CD14-positive monocyte (primary cell): ENCODE measurements at regions not wholly inside any gene's neighbourhood (a gene's known extent, or its start where the extent isn't known, plus 50 kb on each side); places are given as distances from the start of the nearest gene placed in this dataset.

Experiments
- DNase-seq, 3 donors: peaks; one replicate each; pipeline ENCODE4 v3.0.0-alpha.2; 2011 to 2022
- H2AFZ ChIP-seq: 2 replicates; pipeline ENCODE4 v1.6.0; 2012; ENCODE audit warnings: mild to moderate bottlenecking, low read depth, low read length, inconsistent platforms; ENCODE audit not compliant: insufficient read depth, poor library complexity, severe bottlenecking
- H3K27ac ChIP-seq, 2 donors: 1 replicate in 1 of 2; 2 replicates in 1 of 2; pipeline ENCODE4 v1.5.1; 2012 to 2013; ENCODE audit warnings: low read length in 2 of 2, control low read depth in 1 of 2, inconsistent platforms in 1 of 2, low read depth in 1 of 2, mild to moderate bottlenecking in 1 of 2
- H3K27me3 ChIP-seq, 2 donors: one replicate each; pipeline versions ENCODE4 v1.6.0 to v1.6.1; 2011 to 2013; ENCODE audit warnings: low read length in 2 of 2; ENCODE audit not compliant: control insufficient read depth in 2 of 2, insufficient read depth in 2 of 2
- H3K36me3 ChIP-seq, 2 donors: replicated peaks in 1 of 2; 1 replicate in 1 of 2; 2 replicates in 1 of 2; pipeline versions ENCODE4 v1.5.1 to v1.6.1; 2012 to 2013; ENCODE audit warnings: low read length in 2 of 2, control low read depth in 1 of 2, inconsistent platforms in 1 of 2, mild to moderate bottlenecking in 1 of 2; ENCODE audit not compliant: insufficient read depth in 2 of 2, control insufficient read depth in 1 of 2
- H3K4me1 ChIP-seq, 2 donors: 1 replicate in 1 of 2; 2 replicates in 1 of 2; pipeline versions ENCODE4 v1.5.1 to v1.6.1; 2012 to 2013; ENCODE audit warnings: low read length in 2 of 2, control low read depth in 1 of 2, inconsistent platforms in 1 of 2, mild to moderate bottlenecking in 1 of 2, moderate library complexity in 1 of 2; ENCODE audit not compliant: insufficient read depth in 2 of 2, control insufficient read depth in 1 of 2
- H3K4me2 ChIP-seq: replicated peaks from 2 replicates; pipeline ENCODE3; 2012; ENCODE audit warnings: low read length, moderate library complexity, mild to moderate bottlenecking; ENCODE audit not compliant: poor library complexity, severe bottlenecking; ENCODE audit errors: extremely low read depth
- H3K4me3 ChIP-seq, 3 experiments: fragments of 200-600 bp in 1 of 3; sonication (generic) in 1 of 3; replicated peaks in 1 of 3; 1 replicate in 2 of 3; 2 replicates in 1 of 3; pipeline ENCODE4 v1.5.1; 2011 to 2013; ENCODE audit warnings: low read length in 3 of 3, mild to moderate bottlenecking in 3 of 3, control low read depth in 2 of 3, low read depth in 2 of 3, inconsistent platforms in 1 of 3, moderate library complexity in 1 of 3
- H3K79me2 ChIP-seq: 2 replicates; pipeline ENCODE4 v1.6.0; 2012; ENCODE audit warnings: mild to moderate bottlenecking, control low read depth, inconsistent platforms, low read length, moderate library complexity; ENCODE audit not compliant: insufficient read depth
- H3K9ac ChIP-seq: 2 replicates; pipeline ENCODE4 v1.6.0; 2017; ENCODE audit warnings: low read length, mild to moderate bottlenecking; ENCODE audit not compliant: insufficient read depth, poor library complexity, severe bottlenecking
- H3K9me3 ChIP-seq, 2 donors: replicated peaks in 1 of 2; 1 replicate in 1 of 2; 2 replicates in 1 of 2; pipeline versions ENCODE4 v1.5.1 to v1.6.1; 2012 to 2013; ENCODE audit warnings: low read length in 2 of 2, control low read depth in 1 of 2; ENCODE audit not compliant: control insufficient read depth in 1 of 2, insufficient read depth in 1 of 2
- H4K20me1 ChIP-seq: 2 replicates; pipeline ENCODE4 v1.6.0; 2012; ENCODE audit warnings: mild to moderate bottlenecking, low read length, control low read depth, moderate library complexity; ENCODE audit not compliant: insufficient read depth
- H3K27ac Mint-ChIP-seq, 7 donors: one replicate each; pipeline ENCODE4 v1.8.0; 2020; ENCODE audit warnings: mild to moderate bottlenecking in 7 of 7, mixed read lengths in 7 of 7, moderate library complexity in 6 of 7, inconsistent platforms in 2 of 7
- H3K27me3 Mint-ChIP-seq, 3 donors: one replicate each; pipeline ENCODE4 v1.8.0; 2021 to 2022; ENCODE audit warnings: low read depth in 3 of 3, mild to moderate bottlenecking in 3 of 3, mixed read lengths in 3 of 3, moderate library complexity in 3 of 3, inconsistent platforms in 1 of 3
- H3K36me3 Mint-ChIP-seq, 2 donors: one replicate each; pipeline ENCODE4 v1.8.0; 2020; ENCODE audit warnings: mixed read lengths in 2 of 2, inconsistent platforms in 1 of 2, mild to moderate bottlenecking in 1 of 2
- H3K4me1 Mint-ChIP-seq: one replicate; pipeline ENCODE4 v1.8.0; 2020; ENCODE audit warnings: mild to moderate bottlenecking, mixed read lengths
- H3K4me3 Mint-ChIP-seq, 2 donors: one replicate each; pipeline ENCODE4 v1.8.0; 2020; ENCODE audit warnings: mild to moderate bottlenecking in 2 of 2, mixed read lengths in 2 of 2, moderate library complexity in 1 of 2
- H3K9me3 Mint-ChIP-seq, 7 donors: one replicate each; pipeline ENCODE4 v1.8.0; 2020 to 2022; ENCODE audit warnings: mixed read lengths in 7 of 7, mild to moderate bottlenecking in 6 of 7, moderate library complexity in 6 of 7, inconsistent platforms in 2 of 7
- WGBS: methylation state at CpG from one replicate; pipeline ENCODE4 v1.1.5; 2013; ENCODE audit warnings: missing lambda C conversion rate; ENCODE audit not compliant: insufficient coverage; 5-methylcytosine and 5-hydroxymethylcytosine counted together
- intact Hi-C, 2 donors: fragments of 100-400 bp; cut with micrococcal nuclease; formaldehyde crosslinking; loops; one replicate each; pipeline versions ENCODE4 v1.15.0 to v1.15.1; 2023
- TF ChIP-seq, protein P1 (sequence below): fragments of 200-600 bp; IDR thresholded peaks from one replicate; pipeline ENCODE4 v1.8.0; 2022; ENCODE audit warnings: antibody characterized with exemption, mild to moderate bottlenecking

- no CpG with 5 or more reads among the region's 5 CpGs for WGBS
- Histone ChIP-seq H3K9me3 (no peaks in the 10 kb centered on the region), H4K20me1 (no peaks in the 10 kb centered on the region), H3K4me3 (no peak overlapping the region), H3K4me1 (no peaks in the 10 kb centered on the region), H3K27me3 (no peaks in the 10 kb centered on the region), H3K4me2 (no peak overlapping the region), H3K27ac (no peak overlapping the region), H3K36me3 (no peaks in the 10 kb centered on the region), H3K9ac (no peak overlapping the region), H2AFZ (no peak overlapping the region), H3K79me2 (no peaks in the 10 kb centered on the region)
- Mint-ChIP-seq H3K4me3 (no peak overlapping the region), H3K27ac (no peak overlapping the region), H3K4me1 (peaks cover 6% of the 10 kb centered on the region), H3K27me3 (peaks cover 0 to 2% (median 0%) of the 10 kb centered on the region in 3 donors), H3K36me3 (no peaks in the 10 kb centered on the region), H3K9me3 (peaks cover 0 to 3% (median 0%) of the 10 kb centered on the region in 7 donors)
- DNase-seq = no peak
- TF ChIP-seq, protein P1, sequence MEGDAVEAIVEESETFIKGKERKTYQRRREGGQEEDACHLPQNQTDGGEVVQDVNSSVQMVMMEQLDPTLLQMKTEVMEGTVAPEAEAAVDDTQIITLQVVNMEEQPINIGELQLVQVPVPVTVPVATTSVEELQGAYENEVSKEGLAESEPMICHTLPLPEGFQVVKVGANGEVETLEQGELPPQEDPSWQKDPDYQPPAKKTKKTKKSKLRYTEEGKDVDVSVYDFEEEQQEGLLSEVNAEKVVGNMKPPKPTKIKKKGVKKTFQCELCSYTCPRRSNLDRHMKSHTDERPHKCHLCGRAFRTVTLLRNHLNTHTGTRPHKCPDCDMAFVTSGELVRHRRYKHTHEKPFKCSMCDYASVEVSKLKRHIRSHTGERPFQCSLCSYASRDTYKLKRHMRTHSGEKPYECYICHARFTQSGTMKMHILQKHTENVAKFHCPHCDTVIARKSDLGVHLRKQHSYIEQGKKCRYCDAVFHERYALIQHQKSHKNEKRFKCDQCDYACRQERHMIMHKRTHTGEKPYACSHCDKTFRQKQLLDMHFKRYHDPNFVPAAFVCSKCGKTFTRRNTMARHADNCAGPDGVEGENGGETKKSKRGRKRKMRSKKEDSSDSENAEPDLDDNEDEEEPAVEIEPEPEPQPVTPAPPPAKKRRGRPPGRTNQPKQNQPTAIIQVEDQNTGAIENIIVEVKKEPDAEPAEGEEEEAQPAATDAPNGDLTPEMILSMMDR = no peak
- intact Hi-C loops = no loop called here
Observed at GRCh38 chr2:48235076-48235475, 79.4 kb upstream of the FOXN2 start.

DNA sequence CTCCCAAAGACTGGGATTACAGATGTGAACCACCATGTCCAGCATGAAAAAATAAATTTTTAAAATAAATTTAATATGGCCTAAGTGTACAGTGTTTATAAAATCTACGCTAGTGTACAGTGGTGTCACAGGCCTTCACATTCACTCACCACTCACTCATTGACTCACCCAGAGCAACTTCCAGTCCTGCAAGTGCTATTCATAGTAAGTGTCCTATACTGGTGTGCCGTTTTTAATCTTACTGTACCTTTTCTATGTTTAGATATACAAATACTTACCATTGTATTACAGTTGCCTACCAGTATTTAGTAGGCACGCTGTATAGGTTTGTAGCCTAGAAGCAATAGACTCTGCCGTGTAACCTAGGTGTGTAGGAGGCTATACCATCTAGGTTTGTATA, 76.1 kb upstream of the FOXN2 start:
- WGBS = no CpG with 5 or more reads among the region's 4 CpGs
- TF ChIP-seq, protein P1 = no peak

More for the DNA sequence above, 76.1 kb upstream of the FOXN2 start:
- H3K27ac Mint-ChIP-seq = no peak overlapping the region
- Histone ChIP-seq H4K20me1 (no peaks in the 10 kb centered on the region), H3K9me3 (no peaks in the 10 kb centered on the region), H3K4me1 (peaks cover 9 to 15% of the 10 kb centered on the region in 2 donors), H3K27me3 (no peaks in the 10 kb centered on the region), H3K4me2 (no peak overlapping the region), H3K79me2 (no peaks in the 10 kb centered on the region), H3K9ac (no peak overlapping the region), H3K4me3 (no peak overlapping the region), H3K27ac (no peak overlapping the region), H3K36me3 (no peaks in the 10 kb centered on the region), H2AFZ (no peak overlapping the region)
- peaks cover 0 to 2% (median 0%) of the 10 kb centered on the region in 3 donors for H3K27me3 Mint-ChIP-seq
- peaks cover 0 to 4% of the 10 kb centered on the region in 2 donors for H3K36me3 Mint-ChIP-seq
- peaks cover 0 to 5% (median 0%) of the 10 kb centered on the region in 7 donors for H3K9me3 Mint-ChIP-seq
- intact Hi-C loops = no loop called here
- no peak for DNase-seq
- H3K4me3 Mint-ChIP-seq = no peak overlapping the region
- peaks cover 20% of the 10 kb centered on the region for H3K4me1 Mint-ChIP-seq
